UCSD-AML1 (cell line): ENCODE measurements at regions not wholly inside any gene's neighbourhood (a gene's known extent, or its start where the extent isn't known, plus 50 kb on each side); places are given as distances from the start of the nearest gene placed in this dataset.
"Not testable (repeated sequence)": the region's sequence is repeated elsewhere in the genome, so short reads cannot be mapped to it uniquely, and the experiment has no call there.

ENCODE experiments used
- DNase-seq: peaks from one replicate; lab custom pipeline; 2025; ENCODE audit not compliant: unreplicated experiment; lab: John Stamatoyannopoulos, UW

DNA sequence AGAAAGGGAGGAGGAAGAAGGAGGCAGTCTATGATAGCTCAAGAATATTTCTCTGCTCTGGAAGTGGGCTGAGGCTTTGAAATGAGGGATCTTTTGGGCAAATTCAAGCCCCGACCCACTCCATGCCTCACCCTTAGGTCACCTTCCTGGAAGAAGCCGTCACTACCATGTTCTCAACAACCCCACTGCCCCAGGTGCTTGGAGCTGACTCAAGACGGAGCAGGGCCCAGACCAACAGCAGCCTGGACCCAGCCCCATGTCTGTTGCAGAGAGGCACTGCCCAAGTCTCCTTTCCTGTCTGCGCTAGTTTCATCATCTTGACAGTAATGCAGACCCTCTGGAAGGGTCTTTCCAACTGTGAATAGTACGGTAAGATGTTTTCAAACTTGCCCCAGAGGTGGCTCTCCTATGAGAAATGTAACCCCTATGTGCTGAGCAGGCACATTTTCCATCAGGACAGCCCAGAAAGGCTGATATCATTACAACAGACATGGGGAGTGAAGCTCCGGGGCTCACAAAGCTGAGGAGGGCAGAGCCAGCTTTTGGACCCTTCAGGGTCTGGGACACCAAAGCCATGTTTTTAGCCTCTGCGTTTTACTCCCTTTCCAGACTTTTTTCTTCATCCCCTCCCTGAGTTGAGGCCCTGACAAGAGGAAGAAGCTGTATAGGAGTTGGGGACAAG lies 128.2 kb upstream of the LARP1 start:
- DNase-seq: no peak

GRCh38 chr5:154625031-154625430 lies 130.1 kb upstream of the LARP1 start:
- no peak for DNase-seq

GRCh38 chr5:154624341-154624740 lies 130.8 kb upstream of the LARP1 start:
- DNase-seq: no peak

DNA sequence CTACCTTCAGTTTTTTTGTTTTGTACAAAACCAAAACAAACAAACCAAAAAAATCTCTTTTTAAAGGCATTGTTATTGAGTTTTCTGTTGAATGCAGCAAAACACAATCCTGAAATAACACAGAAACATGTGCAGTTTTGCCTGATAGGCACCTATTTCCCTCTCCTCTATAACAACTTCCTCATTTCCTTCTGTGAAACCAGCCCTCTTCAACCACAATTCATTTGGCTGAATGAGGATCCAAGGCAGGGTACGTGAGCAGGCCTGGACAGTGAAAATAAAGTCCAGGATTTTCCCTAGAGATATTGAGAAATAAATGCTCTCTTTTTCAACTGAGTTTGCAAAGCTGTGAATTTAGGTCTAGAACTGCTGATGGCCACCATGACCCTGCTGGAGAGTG lies 134.8 kb upstream of the LARP1 start:
- no peak for DNase-seq

GRCh38 chr5:154618696-154619095 lies 136.5 kb upstream of the LARP1 start:
- no peak for DNase-seq

DNA sequence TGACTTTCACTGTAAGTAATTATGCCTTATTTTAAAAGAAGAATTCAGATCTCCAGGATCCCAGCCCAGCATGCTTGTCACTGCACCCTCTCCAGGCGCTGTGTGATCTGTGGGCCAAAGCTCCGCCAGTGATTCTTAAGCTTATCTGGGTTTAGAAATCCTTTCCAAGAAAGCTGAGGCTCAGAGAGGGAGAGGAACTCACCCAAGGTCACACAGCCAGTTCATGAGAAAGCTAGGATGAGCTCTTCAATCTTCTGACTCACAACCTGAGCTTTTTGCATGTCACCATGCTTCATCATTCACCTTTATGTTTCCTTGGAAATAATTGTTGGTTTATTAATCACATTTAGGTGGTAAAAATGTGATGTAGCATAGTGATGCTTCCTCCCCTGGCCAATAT lies 136.6 kb upstream of the HAND1 start:
- DNase-seq: no peak

GRCh38 chr5:154614125-154614524 lies 136.1 kb upstream of the HAND1 start:
- DNase-seq: no peak

DNA sequence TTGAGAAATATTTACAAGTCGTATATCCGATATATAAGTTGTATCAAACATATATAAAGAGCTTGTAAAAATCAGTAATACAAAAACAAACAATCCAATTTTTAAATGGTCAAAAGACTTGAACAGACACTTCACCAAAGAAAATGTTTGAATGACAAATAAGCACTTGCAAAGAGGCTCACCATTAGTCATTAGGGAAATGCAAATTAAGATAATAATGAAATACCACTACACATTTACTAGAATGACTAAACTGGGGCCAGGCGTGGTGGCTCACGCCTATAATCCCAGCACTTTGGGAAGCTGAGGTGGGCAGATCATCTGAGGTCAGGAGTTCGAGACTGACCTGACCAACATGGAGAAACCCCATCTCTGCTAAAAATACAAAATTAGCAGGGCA lies 134.6 kb upstream of the HAND1 start:
- DNase-seq: no peak

- DNase-seq: peak; percentile 14
These were observed 133.3 kb upstream of the HAND1 start for GRCh38 chr5:154611341-154611767.

GRCh38 chr5:154610321-154611154 lies 132.5 kb upstream of the HAND1 start:
- DNase-seq: peak; percentile 78

DNA sequence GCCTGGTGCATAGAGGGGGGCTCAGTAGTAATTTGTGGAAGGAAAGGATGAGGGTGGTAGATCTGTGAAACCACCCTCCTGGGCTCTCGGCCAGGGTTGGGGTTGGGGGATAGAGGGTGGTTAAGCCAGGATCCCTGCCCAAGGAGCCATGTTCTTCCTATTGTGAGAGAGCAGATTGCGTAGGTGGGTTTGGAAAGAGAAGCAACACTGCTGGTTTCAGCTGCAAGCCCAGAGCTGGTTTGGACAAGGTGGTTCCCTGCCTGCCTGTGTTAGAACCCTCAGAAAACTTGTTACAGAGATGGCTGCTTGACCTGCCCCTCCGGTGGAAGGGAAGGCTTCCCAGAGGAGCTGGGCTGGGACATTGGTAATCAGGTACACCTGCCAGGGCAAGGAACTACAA lies 131.2 kb upstream of the HAND1 start:
- DNase-seq: no peak

- DNase-seq: no peak
These were observed 130.5 kb upstream of the HAND1 start for GRCh38 chr5:154608531-154609011.

DNA sequence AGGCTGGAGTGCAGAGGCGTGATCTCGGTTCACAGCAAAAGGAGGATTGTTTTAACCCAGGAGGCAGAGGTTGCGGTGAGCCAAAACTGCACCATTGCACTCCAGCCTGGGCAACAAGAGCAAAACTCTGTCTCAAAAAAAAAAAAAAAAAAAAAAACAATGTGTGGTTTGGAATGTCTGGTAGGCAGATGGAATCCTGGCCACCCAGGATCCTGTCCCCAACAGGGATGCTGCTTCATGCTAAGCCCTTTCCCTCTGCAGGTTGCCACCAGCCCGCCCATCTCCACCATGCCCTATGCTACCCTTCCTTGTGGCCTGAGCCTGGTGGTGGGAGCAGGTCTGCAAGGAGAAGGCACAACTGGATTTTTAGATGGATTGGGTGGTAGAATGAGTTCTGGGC lies 129.7 kb upstream of the HAND1 start:
- no peak for DNase-seq

DNA sequence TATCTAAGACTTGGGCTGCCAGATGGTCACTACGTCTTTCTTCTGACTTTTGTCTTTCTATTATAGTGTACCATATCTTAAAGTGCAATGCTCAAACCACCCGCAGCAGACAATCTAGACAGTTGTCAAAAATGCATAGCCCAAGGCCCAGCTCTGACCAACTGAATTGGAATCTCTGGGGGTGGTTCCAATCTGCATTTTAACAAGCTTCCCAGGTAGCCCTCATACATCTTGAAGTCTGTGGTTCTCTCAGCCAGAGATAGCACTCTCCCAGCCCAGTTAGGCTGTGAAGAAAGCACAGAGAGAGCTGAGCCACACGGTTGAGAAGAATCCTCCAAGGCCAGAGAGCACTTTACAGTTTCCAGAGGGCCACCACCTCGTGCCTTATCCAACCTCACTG lies 128.2 kb upstream of the HAND1 start:
- no peak for DNase-seq

GRCh38 chr5:154603953-154604679 lies 126.1 kb upstream of the HAND1 start:
- no peak for DNase-seq

GRCh38 chr5:154603485-154603884 lies 125.5 kb upstream of the HAND1 start:
- DNase-seq: no peak

GRCh38 chr5:154603011-154603410 lies 125.0 kb upstream of the HAND1 start:
- no peak for DNase-seq

DNA sequence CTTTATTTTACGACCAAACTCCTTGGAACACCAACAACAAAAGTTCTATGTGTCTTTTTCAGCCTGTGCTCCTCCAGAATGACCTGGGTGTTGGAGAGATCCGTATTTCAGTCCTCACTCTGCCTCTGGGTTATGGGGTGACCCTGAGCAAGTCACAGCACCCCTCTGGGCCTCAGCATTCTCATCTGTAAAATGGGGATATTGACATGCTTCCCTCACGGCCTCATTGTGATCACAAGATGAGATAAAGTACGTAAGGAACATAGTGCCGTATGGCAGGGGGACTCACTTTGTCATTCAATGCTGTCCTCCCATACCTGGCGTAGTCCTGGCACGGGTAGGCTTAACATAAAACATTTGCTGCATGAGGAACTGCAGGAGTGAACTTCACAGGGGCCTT lies 123.0 kb upstream of the HAND1 start:
- DNase-seq: no peak

- no peak for DNase-seq
These were observed 120.0 kb upstream of the HAND1 start for GRCh38 chr5:154598021-154598420.

- DNase-seq: not testable (repeated sequence)
These were observed 118.8 kb upstream of the HAND1 start for GRCh38 chr5:154596844-154597243.

- no peak for DNase-seq
These were observed 117.6 kb upstream of the HAND1 start for GRCh38 chr5:154595662-154596061.

GRCh38 chr5:154593796-154594195 lies 115.8 kb upstream of the HAND1 start:
- DNase-seq: no peak
